ENCODE measurements at regions not wholly inside any gene's neighbourhood (a gene's known extent, or its start where the extent isn't known, plus 50 kb on each side); places are given as distances from the start of the nearest gene placed in this dataset.

DNA sequence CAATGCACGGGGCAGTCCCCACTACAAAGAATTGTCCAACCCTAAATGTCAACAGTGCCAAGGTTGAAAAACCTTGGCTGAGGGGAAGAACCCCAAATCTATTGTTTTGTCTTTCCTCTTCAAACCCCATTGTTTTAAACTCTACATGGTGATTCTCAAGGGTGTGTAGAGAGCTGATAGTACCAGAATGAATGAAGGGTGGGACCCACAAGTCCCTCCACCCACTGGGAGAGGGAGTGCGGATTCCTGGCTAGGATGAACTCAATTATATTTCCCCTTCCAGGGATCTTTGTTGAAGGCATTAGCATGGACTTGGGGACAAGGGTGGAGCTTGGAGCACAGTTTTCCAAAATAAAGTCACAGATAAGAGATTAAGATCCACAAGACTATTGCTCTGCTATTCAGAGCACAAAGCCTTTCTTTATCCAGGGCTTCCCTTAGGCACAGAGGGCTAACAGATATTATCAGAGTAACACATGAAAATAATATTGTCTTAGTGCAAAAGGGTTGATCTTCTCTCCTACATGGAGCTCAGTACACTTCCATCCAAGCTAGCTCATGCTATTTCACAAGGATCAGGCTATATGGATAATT is 755.1 kb upstream of the TBX3 start:
- H3K36me3 ChIP-seq, result no peaks in the 10 kb centered on the region
- ATAC-seq (ENCODE audit: insufficient number of reproducible peaks, low FRiP score, low read depth), result no peak
- TF ChIP-seq, protein P1, sequence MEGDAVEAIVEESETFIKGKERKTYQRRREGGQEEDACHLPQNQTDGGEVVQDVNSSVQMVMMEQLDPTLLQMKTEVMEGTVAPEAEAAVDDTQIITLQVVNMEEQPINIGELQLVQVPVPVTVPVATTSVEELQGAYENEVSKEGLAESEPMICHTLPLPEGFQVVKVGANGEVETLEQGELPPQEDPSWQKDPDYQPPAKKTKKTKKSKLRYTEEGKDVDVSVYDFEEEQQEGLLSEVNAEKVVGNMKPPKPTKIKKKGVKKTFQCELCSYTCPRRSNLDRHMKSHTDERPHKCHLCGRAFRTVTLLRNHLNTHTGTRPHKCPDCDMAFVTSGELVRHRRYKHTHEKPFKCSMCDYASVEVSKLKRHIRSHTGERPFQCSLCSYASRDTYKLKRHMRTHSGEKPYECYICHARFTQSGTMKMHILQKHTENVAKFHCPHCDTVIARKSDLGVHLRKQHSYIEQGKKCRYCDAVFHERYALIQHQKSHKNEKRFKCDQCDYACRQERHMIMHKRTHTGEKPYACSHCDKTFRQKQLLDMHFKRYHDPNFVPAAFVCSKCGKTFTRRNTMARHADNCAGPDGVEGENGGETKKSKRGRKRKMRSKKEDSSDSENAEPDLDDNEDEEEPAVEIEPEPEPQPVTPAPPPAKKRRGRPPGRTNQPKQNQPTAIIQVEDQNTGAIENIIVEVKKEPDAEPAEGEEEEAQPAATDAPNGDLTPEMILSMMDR (IDR thresholded peaks at IDR 0.05), result no peak
- no peaks in the 10 kb centered on the region for H3K27me3 ChIP-seq (replicated peaks; ENCODE audit: insufficient read depth)
- H3K27ac ChIP-seq, result no peak overlapping the region
- no peak for DNase-seq (ENCODE audit: low spot score)
- no peaks in the 10 kb centered on the region for H3K4me1 ChIP-seq (ENCODE audit: control insufficient read depth in 1 of 2, low read depth in 2 of 2)
- no peaks in the 10 kb centered on the region for H3K9me3 ChIP-seq
- H3K4me3 ChIP-seq, result no peak overlapping the region

DNA sequence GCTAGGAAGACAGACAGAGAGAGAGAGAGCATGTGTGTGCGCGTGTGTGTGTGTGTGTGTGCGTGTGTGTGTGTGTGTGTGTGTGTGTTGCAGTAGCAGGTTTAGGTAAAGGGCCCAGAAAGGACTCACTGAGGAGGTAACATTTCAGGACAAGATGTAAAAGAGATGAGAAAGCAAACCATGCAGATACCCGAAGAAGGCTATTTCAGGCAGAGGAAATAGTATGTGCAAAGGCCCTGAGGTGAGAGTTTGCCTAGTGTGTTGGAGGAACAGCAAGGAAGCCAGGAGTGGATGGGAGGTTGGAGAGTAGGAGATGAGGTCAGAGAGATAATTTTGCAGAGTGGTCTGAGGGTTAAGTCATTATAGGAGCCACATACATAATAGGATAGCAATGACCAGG is 754.3 kb upstream of the TBX3 start:
- Histone ChIP-seq H3K27ac (no peak overlapping the region), H3K4me3 (no peak overlapping the region), H3K4me1 (ENCODE audit: control insufficient read depth in 1 of 2, low read depth in 2 of 2) (no peaks in the 10 kb centered on the region), H3K9me3 (no peaks in the 10 kb centered on the region), H3K27me3 (replicated peaks; ENCODE audit: insufficient read depth) (no peaks in the 10 kb centered on the region), H3K36me3 (no peaks in the 10 kb centered on the region)
- no peak for ATAC-seq (ENCODE audit: insufficient number of reproducible peaks, low FRiP score, low read depth)
- DNase-seq (ENCODE audit: low spot score), result no peak
- TF ChIP-seq, protein P1 (IDR thresholded peaks at IDR 0.05), result no peak

DNA sequence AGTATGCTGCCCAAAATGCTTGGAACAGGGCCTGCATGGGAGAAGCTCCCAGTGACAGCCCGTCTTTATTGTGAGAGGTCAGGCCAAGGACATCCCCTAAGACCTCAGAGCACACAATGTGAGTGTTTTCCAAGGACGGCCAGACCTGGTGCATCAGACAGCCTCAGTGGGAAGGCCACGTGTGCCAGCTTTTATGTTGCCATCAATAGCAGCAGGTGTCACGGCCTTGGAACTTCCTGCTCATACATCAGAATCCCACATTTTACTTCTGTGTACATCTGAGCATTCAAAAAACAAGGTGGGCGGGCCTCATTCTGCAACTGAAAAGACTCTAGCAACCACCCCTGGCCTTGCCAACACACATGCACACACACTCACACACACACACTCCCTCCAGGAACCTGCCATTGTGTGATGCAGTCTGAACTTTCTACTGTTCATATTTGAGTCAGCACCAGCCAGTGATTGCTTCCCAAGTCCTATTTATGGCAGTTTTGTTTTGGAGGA is 753.1 kb upstream of the TBX3 start:
- ATAC-seq (ENCODE audit: insufficient number of reproducible peaks, low FRiP score, low read depth) (no peak), DNase-seq (ENCODE audit: low spot score) (no peak)
- no peak overlapping the region for H3K27ac ChIP-seq
- H3K4me3 ChIP-seq, result no peak overlapping the region
- no peaks in the 10 kb centered on the region for H3K9me3 ChIP-seq
- no peaks in the 10 kb centered on the region for H3K36me3 ChIP-seq
- no peaks in the 10 kb centered on the region for H3K4me1 ChIP-seq (ENCODE audit: control insufficient read depth in 1 of 2, low read depth in 2 of 2)
- no peaks in the 10 kb centered on the region for H3K27me3 ChIP-seq (replicated peaks; ENCODE audit: insufficient read depth)
- TF ChIP-seq, protein P1 (IDR thresholded peaks at IDR 0.05), result no peak

DNA sequence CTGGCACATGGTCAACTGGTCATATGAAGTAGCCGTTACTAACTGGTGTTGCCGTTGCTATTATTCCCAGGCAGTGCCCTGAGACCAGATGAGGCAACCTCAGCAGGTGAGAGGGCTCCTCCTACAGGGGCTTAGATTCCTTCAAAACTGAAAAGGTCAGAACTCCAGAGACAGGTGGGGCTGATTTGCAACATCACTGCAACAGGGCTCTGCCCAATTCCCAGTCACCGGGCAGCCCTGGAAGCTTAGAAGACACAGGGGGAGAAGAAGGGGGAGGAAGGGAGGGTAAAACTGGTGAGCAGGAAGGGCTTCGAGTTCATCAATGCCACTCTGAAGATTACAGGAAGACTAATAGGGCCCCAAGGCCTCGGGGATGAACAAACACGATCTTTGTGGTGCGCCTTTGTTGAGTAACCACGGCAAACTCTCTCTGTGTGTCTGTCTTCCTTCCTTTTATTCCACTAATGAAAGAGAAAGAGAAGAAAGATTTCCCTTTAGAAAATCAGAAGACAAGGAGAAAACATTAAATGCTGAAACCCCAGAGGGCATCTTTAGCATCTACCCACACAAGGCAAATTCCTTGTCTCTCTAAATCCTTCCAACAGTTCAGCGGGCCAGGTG is 749.1 kb upstream of the TBX3 start:
- TF ChIP-seq, protein P1 (IDR thresholded peaks at IDR 0.05), result no peak
- H3K4me3 ChIP-seq, result no peak overlapping the region
- H3K36me3 ChIP-seq, result no peaks in the 10 kb centered on the region
- no peaks in the 10 kb centered on the region for H3K4me1 ChIP-seq (ENCODE audit: control insufficient read depth in 1 of 2, low read depth in 2 of 2)
- DNase-seq (ENCODE audit: low spot score) (no peak), ATAC-seq (ENCODE audit: insufficient number of reproducible peaks, low FRiP score, low read depth) (no peak)
- H3K27ac ChIP-seq, result no peak overlapping the region
- no peaks in the 10 kb centered on the region for H3K27me3 ChIP-seq (replicated peaks; ENCODE audit: insufficient read depth)
- H3K9me3 ChIP-seq, result no peaks in the 10 kb centered on the region

DNA sequence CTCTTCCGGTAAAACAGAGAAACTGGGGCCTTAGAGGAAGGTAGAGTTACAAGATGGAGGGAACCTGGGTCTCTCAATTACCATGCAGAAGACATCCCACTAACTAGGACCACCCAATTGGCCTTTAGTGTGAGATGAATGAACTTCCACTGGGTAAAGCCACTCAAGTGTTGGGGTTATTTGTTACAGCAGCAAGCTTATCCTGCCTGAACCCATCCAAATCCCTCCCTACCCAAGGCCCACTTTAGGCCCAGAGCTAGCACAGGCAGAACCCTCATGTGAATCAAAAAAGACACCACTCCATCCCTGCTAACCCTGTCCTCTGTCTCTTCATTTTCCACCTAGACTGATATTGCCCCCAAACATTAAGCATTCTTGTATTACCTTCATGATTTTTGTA is 746.7 kb upstream of the TBX3 start:
- Histone ChIP-seq H3K27me3 (replicated peaks; ENCODE audit: insufficient read depth) (no peaks in the 10 kb centered on the region), H3K4me1 (ENCODE audit: control insufficient read depth in 1 of 2, low read depth in 2 of 2) (no peaks in the 10 kb centered on the region), H3K27ac (no peak overlapping the region), H3K36me3 (no peaks in the 10 kb centered on the region), H3K9me3 (no peaks in the 10 kb centered on the region), H3K4me3 (no peak overlapping the region)
- TF ChIP-seq, protein P1 (IDR thresholded peaks at IDR 0.05), result no peak
- ATAC-seq (ENCODE audit: insufficient number of reproducible peaks, low FRiP score, low read depth), result no peak
- DNase-seq (ENCODE audit: low spot score), result no peak

All from thoracic aorta (tissue), 2 donors.